Spleen (tissue), 7 donors: ENCODE measurements at regions not wholly inside any gene's neighbourhood (a gene's known extent, or its start where the extent isn't known, plus 50 kb on each side); places are given as distances from the start of the nearest gene placed in this dataset.

ENCODE experiments used
- POLR2A ChIP-seq, 3 donors: fragments of 450-650 bp; IDR thresholded peaks; one replicate each; pipeline ENCODE4 v1.5.1; 2017; ENCODE audit warnings: antibody characterized with exemption in 3 of 3, mild to moderate bottlenecking in 1 of 3
- POLR2AphosphoS5 ChIP-seq, 3 donors: sonication (generic); formaldehyde crosslinking; IDR thresholded peaks; one replicate each; pipeline ENCODE4 v1.5.1; 2017; ENCODE audit warnings: antibody characterized with exemption in 3 of 3
- TF ChIP-seq, protein P1 (sequence below), 11 experiments: fragments of 200-600 bp in 7 of 11; fragments of 450-650 bp in 4 of 11; sonication (generic) in 4 of 11; IDR thresholded peaks in 8 of 11; conservative IDR thresholded peaks in 3 of 11; 1 replicate in 7 of 11; 2 replicates in 4 of 11; pipeline versions ENCODE4 v1.4.0 to v1.8.0; 2016 to 2021; ENCODE audit warnings: antibody characterized with exemption in 11 of 11, inconsistent platforms in 4 of 11, mild to moderate bottlenecking in 1 of 11
- donor health status: DM: no; HTN: no; CAD: no; lungs with moderate emphysema.
- donor health status: DM: no; HTN: no; CAD: no.
- donor health status: DM: no; HTN: no; CAD: no.

GRCh38 chr7:26044320-26044719 is 107.7 kb upstream of the NFE2L3 start:
- TF ChIP-seq POLR2A (IDR thresholded peaks at IDR 0.05) (no peak), POLR2AphosphoS5 (IDR thresholded peaks at IDR 0.05) (no peak)
- TF ChIP-seq, protein P1, sequence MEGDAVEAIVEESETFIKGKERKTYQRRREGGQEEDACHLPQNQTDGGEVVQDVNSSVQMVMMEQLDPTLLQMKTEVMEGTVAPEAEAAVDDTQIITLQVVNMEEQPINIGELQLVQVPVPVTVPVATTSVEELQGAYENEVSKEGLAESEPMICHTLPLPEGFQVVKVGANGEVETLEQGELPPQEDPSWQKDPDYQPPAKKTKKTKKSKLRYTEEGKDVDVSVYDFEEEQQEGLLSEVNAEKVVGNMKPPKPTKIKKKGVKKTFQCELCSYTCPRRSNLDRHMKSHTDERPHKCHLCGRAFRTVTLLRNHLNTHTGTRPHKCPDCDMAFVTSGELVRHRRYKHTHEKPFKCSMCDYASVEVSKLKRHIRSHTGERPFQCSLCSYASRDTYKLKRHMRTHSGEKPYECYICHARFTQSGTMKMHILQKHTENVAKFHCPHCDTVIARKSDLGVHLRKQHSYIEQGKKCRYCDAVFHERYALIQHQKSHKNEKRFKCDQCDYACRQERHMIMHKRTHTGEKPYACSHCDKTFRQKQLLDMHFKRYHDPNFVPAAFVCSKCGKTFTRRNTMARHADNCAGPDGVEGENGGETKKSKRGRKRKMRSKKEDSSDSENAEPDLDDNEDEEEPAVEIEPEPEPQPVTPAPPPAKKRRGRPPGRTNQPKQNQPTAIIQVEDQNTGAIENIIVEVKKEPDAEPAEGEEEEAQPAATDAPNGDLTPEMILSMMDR (IDR thresholded peaks at IDR 0.05 in 8 of 11, conservative IDR thresholded peaks at IDR 0.05 in 3 of 11): no peak
